ENCODE measurements at regions not wholly inside any gene's neighbourhood (a gene's known extent, or its start where the extent isn't known, plus 50 kb on each side); places are given as distances from the start of the nearest gene placed in this dataset.
"Not testable (repeated sequence)": the region's sequence is repeated elsewhere in the genome, so short reads cannot be mapped to it uniquely, and the experiment has no call there.

DNA sequence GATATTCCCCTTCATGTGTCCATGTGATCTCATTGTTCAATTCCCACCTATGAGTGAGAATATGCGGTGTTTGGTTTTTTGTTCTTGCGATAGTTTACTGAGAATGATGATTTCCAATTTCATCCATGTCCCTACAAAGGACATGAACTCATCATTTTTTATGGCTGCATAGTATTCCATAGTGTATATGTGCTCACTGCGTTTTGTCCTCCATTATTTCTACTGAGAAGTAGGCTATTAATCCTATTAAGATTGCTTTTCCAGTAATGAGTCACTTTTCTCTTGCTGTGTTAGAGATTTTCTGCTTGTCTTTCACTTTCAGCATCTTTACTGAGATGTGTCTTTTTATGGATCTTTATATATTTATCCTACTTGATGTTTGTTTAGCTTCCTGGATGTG, 492.1 kb downstream of the SUCLG1 start:
- DNase-seq = not testable (repeated sequence)

DNA sequence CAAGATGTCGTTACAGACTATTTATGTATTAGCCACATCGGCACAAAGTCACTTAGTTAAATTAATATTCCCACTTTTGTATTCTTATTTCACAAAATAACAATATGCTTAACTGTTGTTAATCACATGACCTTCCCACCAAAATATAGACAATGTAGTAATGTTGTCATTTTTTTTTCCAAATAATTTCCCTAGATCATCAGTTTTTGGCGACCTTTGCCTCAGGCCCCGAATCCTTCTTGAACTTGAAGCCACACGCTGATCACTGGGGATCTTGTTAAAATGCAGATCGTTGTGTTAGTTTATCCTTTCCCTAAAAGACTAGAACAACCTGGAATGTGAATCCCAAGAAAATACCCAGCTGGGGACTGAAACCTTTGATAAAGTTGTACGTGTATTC, 497.6 kb downstream of the SUCLG1 start:
- no peak for DNase-seq

DNA sequence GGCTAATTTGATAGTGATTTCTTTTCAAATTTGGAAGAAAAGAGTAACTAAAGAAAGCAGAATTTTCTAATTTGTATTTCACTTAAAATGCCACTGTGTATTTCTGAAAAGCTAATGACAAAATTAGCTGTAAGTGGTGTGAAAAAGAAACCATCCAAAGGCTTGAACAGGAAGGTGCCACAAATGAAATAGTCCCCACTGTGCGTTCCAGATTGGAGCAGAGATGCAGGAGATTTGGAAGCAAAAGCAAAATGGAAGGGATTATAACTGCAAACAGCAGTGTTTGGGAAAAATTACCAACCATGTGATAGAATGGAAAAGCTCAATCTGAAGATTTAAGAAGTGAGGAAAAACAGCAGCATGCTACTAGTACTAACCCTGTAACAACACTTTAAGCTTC, 498.7 kb downstream of the SUCLG1 start:
- DNase-seq = no peak

DNA sequence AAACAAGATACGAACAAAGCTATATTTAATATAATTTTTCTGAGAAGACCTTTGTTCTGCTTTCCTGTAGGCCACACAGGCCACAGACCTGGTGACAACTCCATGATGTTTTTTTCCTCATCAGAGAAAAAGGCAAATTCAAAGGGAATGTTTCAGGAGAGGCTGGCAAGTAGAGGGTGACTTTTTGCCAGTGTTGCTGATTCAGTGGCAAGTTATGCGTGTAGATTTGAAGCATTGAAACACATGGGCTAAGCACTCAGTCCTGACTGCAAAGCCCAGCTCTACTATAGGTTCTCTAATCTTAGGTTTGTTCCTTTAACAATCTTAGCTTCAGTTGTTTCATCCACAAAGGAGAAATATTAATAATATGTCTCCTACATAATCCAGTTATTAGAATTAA, 499.8 kb downstream of the SUCLG1 start:
- no peak for DNase-seq

DNA sequence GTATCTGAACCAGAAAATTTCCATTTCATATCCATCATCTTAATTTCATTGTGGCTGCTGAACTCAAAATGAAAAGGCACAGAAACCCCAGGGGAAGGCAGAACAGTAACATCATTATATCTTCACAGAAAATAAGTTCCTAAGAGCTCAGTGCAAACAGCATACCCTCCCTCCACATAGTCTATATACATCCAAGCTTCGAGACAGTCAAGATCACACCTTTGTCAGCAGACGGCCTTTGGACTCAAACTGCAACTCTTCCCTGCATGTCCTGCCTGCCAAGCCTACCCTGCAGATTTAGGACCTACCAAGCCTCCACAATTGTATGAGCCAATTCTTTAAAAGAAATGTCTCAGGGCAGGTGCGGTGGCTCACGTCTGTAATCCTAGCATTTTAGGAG, 502.1 kb downstream of the SUCLG1 start:
- DNase-seq = no peak

DNA sequence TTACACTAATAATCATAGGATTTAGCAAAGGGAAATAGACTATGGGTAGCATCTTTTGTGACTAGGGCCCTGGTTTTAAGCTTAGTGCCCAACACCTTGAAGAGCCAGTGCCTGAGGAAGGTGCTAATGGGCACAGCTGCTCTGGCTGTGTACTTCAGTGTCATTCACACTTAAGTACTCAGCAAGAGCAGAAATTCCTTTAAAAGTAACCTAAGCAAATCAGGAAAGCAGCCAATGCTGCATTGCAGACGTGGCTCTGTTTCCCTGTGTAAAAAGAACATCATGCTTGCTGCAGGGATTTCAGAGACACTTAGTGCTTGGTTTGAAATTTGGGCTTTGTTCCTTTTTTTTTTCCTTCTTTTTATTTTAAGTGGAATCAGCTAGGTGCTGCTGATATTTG, 505.4 kb downstream of the SUCLG1 start:
- no peak for DNase-seq

DNA sequence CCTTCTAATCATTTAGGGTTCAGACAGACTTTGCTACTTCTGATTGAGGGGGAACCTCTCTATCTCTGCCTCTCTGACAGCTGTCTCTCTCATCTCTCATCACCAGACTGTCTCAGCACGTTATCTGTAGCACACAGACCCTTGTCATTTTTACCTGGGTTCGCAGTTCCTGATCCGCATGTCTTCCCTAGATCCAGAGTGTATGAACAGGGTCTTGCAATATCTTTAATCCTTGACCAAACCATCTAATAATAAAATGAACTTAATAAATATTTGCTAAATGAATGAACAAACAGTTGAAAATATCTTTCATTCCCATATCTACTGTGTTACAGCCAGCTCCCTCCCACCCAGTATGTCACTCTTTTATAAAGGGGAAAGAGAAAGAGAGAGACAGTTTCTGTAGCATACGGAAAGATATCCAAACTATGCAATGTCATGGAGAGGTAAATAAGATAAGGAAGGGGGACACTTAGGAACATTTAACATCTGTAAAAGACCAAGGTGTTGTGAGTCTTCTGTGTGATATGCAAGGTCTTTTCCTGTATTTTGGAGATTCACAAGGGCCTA, 507.6 kb downstream of the SUCLG1 start:
- DNase-seq = no peak

DNA sequence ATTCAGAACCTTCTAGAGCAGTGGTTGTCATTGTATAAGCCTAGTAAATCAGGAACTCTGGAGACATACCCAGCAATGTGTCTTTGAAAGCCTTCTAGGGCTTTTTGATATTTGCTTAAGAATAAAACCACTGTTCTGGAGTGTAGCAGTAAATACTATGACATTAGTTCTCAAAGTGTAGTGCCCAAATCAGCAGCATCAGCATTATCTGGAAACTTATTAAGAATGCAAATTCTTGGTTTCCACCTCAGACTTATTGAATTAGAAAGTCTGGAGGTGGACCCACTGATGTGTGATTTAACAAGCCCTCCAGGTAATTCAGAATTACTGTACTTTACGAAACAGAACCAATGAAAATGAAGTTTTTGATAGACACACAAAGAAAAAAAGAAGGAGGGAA, 509.7 kb downstream of the SUCLG1 start:
- DNase-seq = no peak

DNA sequence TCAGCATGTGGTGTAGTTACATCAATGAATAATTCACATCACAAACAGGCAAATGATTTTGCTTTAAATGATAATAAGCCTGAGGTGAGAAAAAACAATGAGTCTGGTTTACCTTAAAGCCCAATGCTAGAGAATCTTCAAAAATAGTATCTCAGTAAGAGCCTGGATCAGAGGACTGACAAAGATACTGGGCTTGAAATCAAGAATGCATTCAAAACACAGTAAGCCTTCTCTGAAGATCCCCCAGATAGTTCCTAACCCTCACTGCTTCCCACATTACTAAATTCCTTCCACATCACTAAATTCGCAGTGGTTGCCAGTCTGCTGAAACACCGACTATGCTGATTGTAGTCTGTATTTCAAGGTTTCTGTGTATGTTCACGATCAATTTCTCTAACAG, 514.9 kb downstream of the SUCLG1 start:
- no peak for DNase-seq

DNA sequence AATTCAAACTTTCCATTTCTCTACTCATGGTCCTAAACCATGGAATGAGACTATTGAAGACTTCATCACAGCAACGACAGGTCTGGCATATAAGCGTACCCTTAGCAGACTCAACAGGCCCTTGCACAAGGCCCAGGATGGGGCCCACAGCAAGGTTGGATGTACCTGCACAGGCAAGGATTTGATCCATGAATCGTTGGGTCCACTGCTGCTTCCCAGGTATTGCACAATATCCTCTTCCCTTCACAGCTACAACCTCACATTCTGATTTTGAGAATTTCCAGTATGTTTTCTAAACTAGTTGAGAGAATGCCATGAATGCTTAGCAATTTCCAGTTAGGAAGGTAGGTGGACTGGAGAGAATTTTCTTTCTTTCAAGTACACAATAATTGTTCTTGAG, 515.8 kb downstream of the SUCLG1 start:
- DNase-seq = no peak

DNA sequence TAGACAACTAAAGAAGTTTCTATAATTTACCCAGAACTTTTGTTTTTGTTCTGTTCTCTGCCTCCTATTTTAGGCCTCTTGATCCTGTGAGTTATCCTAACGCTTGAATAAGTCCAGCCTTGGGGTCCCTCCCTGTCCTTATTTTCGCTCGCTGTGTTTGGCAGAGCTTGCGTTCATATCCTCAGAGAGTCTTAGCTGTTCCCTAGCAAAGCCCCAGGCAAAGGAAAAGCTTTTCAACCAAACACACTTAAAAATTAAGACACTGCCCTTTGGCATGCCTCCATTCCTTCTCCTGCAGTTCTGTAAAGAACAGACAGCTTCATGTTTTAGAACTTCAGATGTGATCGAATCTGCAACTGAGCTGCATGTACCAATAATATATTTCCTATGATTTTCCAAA, 517.2 kb downstream of the SUCLG1 start:
- DNase-seq = no peak

DNA sequence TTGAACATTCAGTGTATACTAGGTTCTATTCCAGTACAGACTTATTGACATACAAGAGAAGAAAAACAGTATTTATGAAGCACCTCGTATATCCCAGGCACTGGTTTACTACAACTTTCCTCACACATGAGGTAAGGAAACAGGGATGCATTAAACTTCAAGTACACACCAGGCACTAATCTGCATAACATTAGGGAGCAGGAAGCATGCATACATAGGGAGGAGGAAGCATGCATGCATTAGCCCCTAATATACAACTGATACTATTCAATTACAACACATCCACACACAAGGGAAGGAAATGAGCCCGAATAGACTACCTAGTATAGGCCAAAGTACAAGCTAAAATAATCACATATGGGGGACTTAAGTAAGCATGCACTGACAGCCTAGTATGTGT, 525.3 kb downstream of the SUCLG1 start:
- no peak for DNase-seq

DNA sequence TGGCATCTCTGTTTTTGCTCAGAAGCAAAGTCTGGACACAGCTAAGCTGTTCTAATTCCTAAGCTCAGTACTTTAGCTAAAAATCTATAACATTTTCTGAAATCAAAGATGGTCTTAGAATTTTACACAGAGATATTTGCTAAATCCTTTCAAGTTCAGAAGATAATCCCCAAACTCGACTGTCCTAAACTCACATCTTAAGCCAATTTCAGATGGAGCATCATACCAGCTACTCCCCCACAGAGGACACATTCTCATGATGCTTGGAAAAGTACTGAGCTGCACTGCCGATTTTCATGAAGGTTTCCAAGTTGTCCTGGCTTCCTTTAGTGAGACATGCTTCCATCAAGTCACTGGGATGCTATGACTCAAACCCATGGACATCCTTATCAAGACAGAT, 535.5 kb downstream of the SUCLG1 start:
- DNase-seq = no peak

DNA sequence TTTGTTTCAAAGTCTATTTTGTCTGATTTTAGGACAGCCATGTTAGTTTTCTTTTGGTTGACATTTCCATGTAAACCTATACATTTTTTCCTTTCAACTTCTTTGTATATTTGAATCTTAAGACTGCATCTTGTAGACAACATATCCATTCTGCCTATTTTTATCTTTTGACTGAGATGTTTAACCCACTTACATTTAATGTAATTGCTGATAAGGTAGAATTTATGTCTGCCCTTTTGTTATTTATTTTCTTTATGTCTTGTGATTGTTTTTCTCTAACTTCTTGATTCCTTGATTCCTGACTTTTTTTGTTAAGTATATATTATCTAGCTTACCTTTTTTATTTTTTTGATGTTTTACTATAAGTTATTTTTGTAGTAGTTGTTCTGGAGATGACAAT, 542.5 kb downstream of the SUCLG1 start:
- no peak for DNase-seq

DNA sequence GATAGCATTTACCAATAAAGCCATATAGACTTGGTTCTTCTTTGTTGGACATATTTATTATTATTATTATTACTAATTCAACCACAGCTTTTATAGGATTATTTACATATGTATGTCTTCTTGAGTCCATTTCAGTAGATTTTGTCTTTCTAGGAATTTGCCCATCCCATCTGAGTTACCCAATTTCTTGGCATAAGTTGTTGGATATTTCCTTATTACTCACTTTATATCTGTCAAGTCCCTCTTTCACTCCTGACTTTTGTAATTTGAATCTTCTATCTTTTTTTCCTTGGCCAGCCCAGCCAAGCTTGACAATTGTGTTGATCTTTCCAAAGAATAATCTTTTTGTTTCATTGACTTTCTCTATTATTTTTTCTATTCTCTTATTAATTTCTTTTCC, 543.7 kb downstream of the SUCLG1 start:
- DNase-seq = no peak

DNA sequence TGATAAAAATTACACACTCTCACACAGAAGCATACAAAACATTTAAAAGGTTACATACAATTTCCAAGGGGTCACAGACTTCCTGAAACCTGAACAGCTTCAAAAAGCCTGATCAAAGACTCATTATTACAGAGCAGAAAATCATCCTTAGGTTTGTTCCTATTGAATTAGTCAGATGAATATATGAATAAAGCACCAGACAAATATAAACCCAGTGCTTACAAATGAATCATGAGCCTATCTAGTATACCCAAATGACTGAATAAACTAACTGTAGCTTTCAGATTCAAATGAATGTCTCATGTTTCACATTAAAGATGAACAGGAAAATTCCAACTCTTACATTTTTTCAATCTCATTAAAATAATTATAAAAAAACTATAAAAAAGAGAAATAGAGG, 550.3 kb downstream of the SUCLG1 start:
- DNase-seq = no peak

DNA sequence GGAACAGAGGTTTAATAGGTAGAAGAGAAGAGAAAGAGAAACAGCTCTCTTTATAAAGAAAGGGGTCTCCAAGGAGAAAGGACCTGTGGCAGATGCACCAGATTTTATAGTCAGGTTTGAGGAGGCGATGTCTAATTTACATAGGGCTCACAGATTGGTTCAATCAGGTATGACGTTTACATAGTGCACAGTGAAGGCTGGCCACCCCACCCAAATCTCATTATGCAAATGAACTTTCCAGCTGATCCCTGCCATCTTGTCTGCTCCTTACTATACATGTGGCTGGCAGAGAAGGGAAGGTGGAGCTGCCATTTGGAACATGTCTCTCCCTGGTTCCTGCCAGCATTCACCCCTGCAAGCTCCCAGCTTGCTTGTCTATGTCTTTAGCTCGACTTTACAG, 557.8 kb downstream of the SUCLG1 start:
- DNase-seq = no peak

DNA sequence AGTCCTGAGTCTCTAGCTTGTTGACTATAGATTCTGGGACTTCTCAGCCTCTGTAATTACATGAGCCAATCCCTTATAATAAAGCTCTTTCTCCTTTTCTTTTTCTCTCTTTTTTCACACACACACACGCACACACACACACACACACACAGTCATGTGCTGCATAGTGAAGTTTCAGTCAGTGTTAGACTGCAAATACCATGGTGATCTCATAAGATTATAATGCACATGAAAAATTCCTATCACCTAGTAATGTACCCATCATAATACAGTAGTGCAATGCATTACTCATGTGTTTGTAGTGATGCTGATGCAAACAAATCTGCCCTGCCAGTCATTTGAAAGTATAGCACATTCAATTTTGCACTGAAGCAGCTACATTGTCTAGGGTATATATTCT, 558.2 kb downstream of the SUCLG1 start:
- DNase-seq = no peak

DNA sequence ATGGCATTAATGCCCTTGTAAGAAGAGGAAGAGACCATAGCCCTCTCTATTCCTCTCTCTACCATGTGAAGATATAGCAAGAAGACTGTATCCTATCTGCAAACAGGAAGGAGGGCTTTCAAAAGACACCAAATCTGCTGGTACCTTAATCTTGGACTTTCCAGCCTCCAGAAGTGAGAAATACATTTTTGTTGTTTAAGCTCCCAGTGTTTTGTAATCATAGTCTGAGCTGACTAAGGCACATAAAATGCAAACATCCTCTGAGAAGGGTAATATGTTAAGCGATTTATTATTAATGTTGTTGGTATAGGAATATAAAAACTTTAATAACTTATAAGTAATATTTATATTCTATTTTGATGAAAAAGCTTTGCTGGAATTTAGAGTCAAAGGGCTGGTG, 559.8 kb downstream of the SUCLG1 start:
- no peak for DNase-seq

DNA sequence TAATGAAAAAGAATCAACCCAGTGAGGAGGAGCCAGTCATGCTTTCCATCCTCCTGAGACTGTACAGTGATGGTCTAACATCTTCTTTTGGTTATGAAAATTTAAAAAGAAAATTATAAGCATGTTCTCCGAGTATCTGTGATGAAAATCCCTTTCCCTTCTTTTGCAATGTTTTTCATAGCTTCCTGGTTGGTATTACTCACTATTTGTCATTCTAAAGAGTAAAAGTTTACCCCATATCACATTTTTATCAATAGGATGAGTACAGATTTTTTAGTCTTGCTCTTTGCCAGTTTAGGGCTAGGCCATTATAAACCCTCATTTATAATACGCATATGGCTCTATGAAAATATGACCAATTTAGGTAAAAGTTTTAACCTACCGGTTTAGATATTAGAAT, 564.1 kb downstream of the SUCLG1 start:
- DNase-seq = no peak

DNA sequence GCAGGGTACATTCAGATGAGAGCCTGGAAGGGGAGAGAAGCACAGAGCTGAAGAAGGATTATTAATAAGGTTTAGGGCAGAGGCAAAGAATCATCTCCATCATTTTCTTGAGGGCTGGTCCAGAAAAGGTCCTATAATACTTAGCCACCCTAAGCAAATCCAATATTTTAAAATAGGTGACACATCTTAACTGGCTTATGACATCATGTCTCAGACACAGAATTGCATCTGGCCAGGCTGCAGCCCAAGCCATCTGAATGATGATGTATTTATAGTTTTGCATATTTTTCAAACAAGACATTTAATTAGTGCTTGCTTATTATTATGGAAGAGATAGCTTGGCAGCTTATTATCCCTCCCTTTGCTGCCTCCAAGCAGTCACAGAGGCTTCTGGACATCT, 571.3 kb downstream of the SUCLG1 start:
- DNase-seq = no peak

DNA sequence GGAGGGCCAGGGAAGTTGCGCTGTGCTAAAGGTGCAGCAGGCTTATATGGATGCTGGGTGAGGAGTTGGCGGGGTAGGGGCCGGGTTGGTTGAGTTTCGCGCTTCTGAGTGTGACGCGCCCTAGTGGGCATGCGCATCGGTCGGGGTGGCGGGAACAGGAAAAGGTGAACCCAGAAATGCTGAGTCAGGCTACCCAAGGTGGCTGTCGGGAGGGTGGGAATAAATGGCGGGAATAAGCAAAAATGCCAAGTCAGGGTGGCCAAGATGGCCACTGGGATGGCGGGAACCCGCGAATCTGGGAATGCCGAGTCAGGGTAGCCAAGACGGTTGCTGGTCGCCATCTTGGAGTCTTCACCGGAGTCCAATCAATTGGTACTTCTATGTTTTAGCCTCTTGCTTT, 580.0 kb downstream of the SUCLG1 start:
- no peak for DNase-seq

DNA sequence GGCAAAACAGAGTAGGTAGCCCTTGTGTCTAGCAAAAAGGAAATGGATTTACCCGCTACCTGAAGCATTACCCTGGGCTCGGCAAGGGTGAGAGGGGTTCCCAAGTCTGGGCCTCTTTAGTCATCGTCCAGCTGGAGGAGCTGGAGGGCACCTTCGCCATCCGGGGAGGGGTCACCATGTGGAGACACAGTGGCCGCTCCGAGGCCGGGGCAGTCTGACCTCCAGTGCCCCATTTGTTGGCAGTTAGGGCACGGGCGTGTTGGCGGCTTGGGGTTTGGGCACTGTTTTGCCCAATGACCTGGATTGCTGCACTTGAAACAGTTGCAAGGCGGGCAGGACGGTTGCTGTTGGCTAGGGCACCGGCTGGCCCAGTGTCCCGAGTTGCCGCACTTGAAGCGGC, 581.8 kb downstream of the SUCLG1 start:
- DNase-seq = not testable (repeated sequence)

DNA sequence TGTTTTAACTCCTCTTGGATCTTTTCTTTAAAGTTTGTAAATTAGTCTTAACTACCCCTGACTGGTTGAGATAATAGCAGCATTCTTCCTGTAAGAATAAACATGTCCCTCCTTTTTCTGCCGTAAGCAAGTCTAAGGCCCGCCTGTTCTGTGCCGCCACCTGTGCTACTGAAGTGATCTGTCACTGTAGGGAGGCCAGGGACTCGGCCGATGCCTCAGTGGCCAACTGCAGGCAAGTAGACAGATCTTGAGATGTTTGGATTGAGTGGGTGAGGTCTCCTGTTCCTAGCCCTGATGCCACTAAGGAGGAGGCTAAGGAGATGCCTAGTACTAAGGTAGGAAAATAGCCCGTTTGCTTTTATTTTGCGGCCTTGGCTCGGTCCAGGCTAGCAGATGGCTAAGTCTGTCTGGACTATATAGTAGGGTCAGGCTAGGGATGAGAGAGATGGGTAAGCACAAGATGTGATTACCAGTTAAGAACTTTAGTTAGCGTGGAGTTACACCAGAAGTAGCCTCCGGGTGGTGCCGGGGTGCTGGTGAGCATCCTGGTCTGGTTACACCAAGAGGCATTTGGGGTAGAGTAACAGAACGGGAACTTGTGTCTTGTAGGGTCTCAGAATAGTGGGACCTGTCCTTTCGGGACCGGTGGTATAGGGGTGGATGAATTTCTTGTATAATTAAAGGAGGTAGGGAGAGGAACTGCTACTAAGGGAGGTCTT, 584.2 kb downstream of the SUCLG1 start:
- DNase-seq = no peak

DNA sequence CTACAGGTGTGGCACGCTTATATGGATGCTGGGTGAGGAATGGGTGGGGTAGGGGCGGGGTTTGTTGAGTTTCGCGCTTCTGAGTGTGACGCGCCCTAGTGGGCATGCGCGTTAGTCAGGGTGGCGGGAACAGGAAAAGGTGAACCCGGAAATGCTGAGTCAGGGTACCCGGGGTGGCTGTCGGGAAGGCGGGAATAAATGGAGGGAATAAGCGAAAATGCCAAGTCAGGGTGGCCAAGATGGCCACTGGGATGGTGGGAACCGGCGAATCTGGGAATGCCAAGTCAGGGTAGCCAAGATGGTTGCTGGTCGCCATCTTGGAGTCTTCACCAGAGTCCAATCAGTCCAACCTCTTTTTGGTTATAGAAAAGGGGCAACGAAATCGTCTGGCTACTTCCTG, 585.0 kb downstream of the SUCLG1 start:
- DNase-seq = no peak

Data from right kidney (tissue), 1 donor.